ENCODE measurements at regions not wholly inside any gene's neighbourhood (a gene's known extent, or its start where the extent isn't known, plus 50 kb on each side); places are given as distances from the start of the nearest gene placed in this dataset.

GRCh38 chr1:10889650-10890353 lies 93.4 kb upstream of the CASZ1 start:
- H3K27ac ChIP-seq, result no peak overlapping the region
- no peak for ATAC-seq (ENCODE audit: low FRiP score in 2 of 2)
- H3K4me1 ChIP-seq, result peaks cover 0 to 13% (median 5%) of the 10 kb centered on the region in 4 donors
- no peak for DNase-seq
- no peaks in the 10 kb centered on the region for H3K36me3 ChIP-seq
- WGBS, 2 donors, result 60 to 68% methylated on average over 17 to 20 of the region's 20 CpGs
- peaks cover 0 to 13% (median 7%) of the 10 kb centered on the region in 4 donors for H3K27me3 ChIP-seq
- H3K4me3 ChIP-seq, result no peak overlapping the region
- TF ChIP-seq POLR2AphosphoS5 (IDR thresholded peaks at IDR 0.05) (no peak), EP300 (IDR thresholded peaks at IDR 0.05) (no peak)
- H3K9me3 ChIP-seq, result no peaks in the 10 kb centered on the region

- H3K27me3 ChIP-seq, result peaks cover 0 to 13% (median 7%) of the 10 kb centered on the region in 4 donors
- H3K4me3 ChIP-seq, result no peak overlapping the region
- H3K9me3 ChIP-seq, result no peaks in the 10 kb centered on the region
- TF ChIP-seq, protein P1, sequence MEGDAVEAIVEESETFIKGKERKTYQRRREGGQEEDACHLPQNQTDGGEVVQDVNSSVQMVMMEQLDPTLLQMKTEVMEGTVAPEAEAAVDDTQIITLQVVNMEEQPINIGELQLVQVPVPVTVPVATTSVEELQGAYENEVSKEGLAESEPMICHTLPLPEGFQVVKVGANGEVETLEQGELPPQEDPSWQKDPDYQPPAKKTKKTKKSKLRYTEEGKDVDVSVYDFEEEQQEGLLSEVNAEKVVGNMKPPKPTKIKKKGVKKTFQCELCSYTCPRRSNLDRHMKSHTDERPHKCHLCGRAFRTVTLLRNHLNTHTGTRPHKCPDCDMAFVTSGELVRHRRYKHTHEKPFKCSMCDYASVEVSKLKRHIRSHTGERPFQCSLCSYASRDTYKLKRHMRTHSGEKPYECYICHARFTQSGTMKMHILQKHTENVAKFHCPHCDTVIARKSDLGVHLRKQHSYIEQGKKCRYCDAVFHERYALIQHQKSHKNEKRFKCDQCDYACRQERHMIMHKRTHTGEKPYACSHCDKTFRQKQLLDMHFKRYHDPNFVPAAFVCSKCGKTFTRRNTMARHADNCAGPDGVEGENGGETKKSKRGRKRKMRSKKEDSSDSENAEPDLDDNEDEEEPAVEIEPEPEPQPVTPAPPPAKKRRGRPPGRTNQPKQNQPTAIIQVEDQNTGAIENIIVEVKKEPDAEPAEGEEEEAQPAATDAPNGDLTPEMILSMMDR (IDR thresholded peaks at IDR 0.05), result no peak
- TF ChIP-seq POLR2AphosphoS5 (IDR thresholded peaks at IDR 0.05) (no peak), POLR2A (IDR thresholded peaks at IDR 0.05) (no peak), EP300 (IDR thresholded peaks at IDR 0.05) (no peak)
- H3K4me1 ChIP-seq, result peaks cover 0 to 13% (median 5%) of the 10 kb centered on the region in 4 donors
- DNase-seq, result no peak
- no peaks in the 10 kb centered on the region for H3K36me3 ChIP-seq
- WGBS, 2 donors, result 50 to 58% methylated on average over 6 to 9 of the region's 9 CpGs
- ATAC-seq (ENCODE audit: low FRiP score in 2 of 2), result peak in 1 of 2 donors; percentile 36
- H3K27ac ChIP-seq, result no peak overlapping the region
These were observed 94.1 kb upstream of the CASZ1 start for GRCh38 chr1:10890491-10891071.

DNA sequence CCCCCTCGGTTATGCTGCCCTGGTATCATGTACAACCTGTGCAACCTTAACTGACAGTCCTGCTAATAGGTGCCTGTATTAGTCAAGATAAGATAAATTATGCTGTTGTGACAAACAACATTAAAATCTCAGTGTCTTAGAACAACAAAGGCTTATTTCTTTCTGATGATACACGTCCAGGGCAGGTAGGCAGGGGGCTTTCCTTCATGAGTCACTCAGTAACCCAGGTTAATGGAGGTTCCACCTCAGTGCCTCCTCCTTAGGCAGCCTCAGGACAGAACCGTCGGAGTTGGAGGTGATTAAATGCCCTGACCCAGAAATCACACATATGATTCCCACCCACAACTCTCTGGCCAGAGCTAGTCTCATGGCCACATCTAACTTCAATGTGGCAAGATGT lies 94.6 kb upstream of the CASZ1 start:
- Histone ChIP-seq H3K36me3 (no peaks in the 10 kb centered on the region), H3K9me3 (no peaks in the 10 kb centered on the region), H3K4me3 (no peak overlapping the region), H3K27ac (no peak overlapping the region), H3K4me1 (peaks cover 0 to 13% (median 5%) of the 10 kb centered on the region in 4 donors), H3K27me3 (peaks cover 0 to 13% (median 7%) of the 10 kb centered on the region in 4 donors)
- ATAC-seq (ENCODE audit: low FRiP score in 2 of 2) (no peak), DNase-seq (no peak)
- TF ChIP-seq POLR2A (IDR thresholded peaks at IDR 0.05), result no peak
- TF ChIP-seq POLR2AphosphoS5 (IDR thresholded peaks at IDR 0.05), result no peak
- TF ChIP-seq, protein P1 (IDR thresholded peaks at IDR 0.05), result no peak
- TF ChIP-seq EP300 (IDR thresholded peaks at IDR 0.05), result no peak
- WGBS, 2 donors, result 68 to 82% methylated on average over 4 of the region's 4 CpGs

- H3K4me3 ChIP-seq, result no peak overlapping the region
- H3K9me3 ChIP-seq, result no peaks in the 10 kb centered on the region
- peaks cover 0 to 13% (median 7%) of the 10 kb centered on the region in 4 donors for H3K27me3 ChIP-seq
- H3K36me3 ChIP-seq, result no peaks in the 10 kb centered on the region
- DNase-seq (no peak), ATAC-seq (ENCODE audit: low FRiP score in 2 of 2) (no peak)
- 91 to 96% methylated on average over 5 of the region's 5 CpGs for WGBS, 2 donors
- H3K4me1 ChIP-seq, result peaks cover 0 to 13% (median 5%) of the 10 kb centered on the region in 4 donors
- TF ChIP-seq EP300 (IDR thresholded peaks at IDR 0.05), result no peak
- TF ChIP-seq, protein P1 (IDR thresholded peaks at IDR 0.05), result no peak
- TF ChIP-seq POLR2A (IDR thresholded peaks at IDR 0.05), result no peak
- no peak for TF ChIP-seq POLR2AphosphoS5 (IDR thresholded peaks at IDR 0.05)
- no peak overlapping the region for H3K27ac ChIP-seq
These were observed 96.0 kb upstream of the CASZ1 start for GRCh38 chr1:10892138-10893065.

DNA sequence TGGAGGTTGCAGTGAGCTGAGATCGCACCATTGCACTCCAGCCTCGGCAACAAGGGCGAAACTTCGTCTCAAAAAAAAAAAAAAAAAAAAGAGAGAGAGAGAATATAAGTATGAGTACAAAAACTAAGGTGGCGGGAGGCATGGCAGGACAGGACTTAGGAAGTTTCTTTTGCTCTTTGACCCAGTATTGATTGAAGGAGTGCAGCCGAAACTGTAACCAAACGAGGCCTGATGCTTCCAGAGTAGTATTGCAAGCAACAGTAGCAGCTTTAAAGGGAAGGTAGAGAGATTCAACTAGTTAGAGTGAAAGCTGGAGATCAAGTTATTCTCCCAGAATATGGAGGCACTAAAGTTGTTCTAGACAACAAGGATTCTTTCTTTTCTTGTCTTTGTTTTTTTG lies 99.2 kb upstream of the CASZ1 start:
- ATAC-seq (ENCODE audit: low FRiP score in 2 of 2), result no peak
- no peaks in the 10 kb centered on the region for H3K36me3 ChIP-seq
- H3K27me3 ChIP-seq, result peaks cover 0 to under 1% (median 0%) of the 10 kb centered on the region in 4 donors
- TF ChIP-seq, protein P1 (IDR thresholded peaks at IDR 0.05), result no peak
- no peak for TF ChIP-seq POLR2A (IDR thresholded peaks at IDR 0.05)
- no peak for TF ChIP-seq POLR2AphosphoS5 (IDR thresholded peaks at IDR 0.05)
- TF ChIP-seq EP300 (IDR thresholded peaks at IDR 0.05), result no peak
- no peak for DNase-seq
- 84 to 91% methylated on average over 7 of the region's 7 CpGs for WGBS, 2 donors
- H3K4me3 ChIP-seq, result no peak overlapping the region
- H3K9me3 ChIP-seq, result no peaks in the 10 kb centered on the region
- no peak overlapping the region for H3K27ac ChIP-seq
- peaks cover 0 to 9% (median 4%) of the 10 kb centered on the region in 4 donors for H3K4me1 ChIP-seq
